ENCODE measurements at regions not wholly inside any gene's neighbourhood (a gene's known extent, or its start where the extent isn't known, plus 50 kb on each side); places are given as distances from the start of the nearest gene placed in this dataset.

GRCh38 chr5:17819783-17820182 lies 185.5 kb downstream of the TAF11L14 start:
- no peaks in the 10 kb centered on the region for H3K36me3 ChIP-seq (ENCODE audit: insufficient read depth)
- no peak overlapping the region for H3K27ac ChIP-seq
- no peak overlapping the region for H2AFZ ChIP-seq (ENCODE audit: low read depth)
- no peaks in the 10 kb centered on the region for H4K20me1 ChIP-seq (ENCODE audit: insufficient read depth)
- TF ChIP-seq CTCF (conservative IDR thresholded peaks at IDR 0.05; ENCODE audit: low read depth, low read length), result no peak
- no peaks in the 10 kb centered on the region for H3K27me3 ChIP-seq (ENCODE audit: insufficient read depth, low read depth)
- no peak overlapping the region for H3K9ac ChIP-seq
- no peak overlapping the region for H3K4me3 ChIP-seq (IDR thresholded peaks at IDR 0.05; ENCODE audit: insufficient read depth, low read depth, low read length)
- no peaks in the 10 kb centered on the region for H3K79me2 ChIP-seq (ENCODE audit: insufficient read depth, low read depth)
- no peaks in the 10 kb centered on the region for H3K4me1 ChIP-seq (ENCODE audit: low read depth, poor library complexity, severe bottlenecking)
- H3K4me2 ChIP-seq, result no peak overlapping the region

- no peaks in the 10 kb centered on the region for H3K27me3 ChIP-seq (ENCODE audit: insufficient read depth, low read depth)
- H3K4me2 ChIP-seq, result no peak overlapping the region
- H3K36me3 ChIP-seq (ENCODE audit: insufficient read depth), result no peaks in the 10 kb centered on the region
- no peak overlapping the region for H2AFZ ChIP-seq (ENCODE audit: low read depth)
- no peaks in the 10 kb centered on the region for H3K79me2 ChIP-seq (ENCODE audit: insufficient read depth, low read depth)
- no peak overlapping the region for H3K9ac ChIP-seq
- TF ChIP-seq CTCF (conservative IDR thresholded peaks at IDR 0.05; ENCODE audit: low read depth, low read length), result no peak
- H3K4me3 ChIP-seq (IDR thresholded peaks at IDR 0.05; ENCODE audit: insufficient read depth, low read depth, low read length), result no peak overlapping the region
- no peak overlapping the region for H3K27ac ChIP-seq
- H4K20me1 ChIP-seq (ENCODE audit: insufficient read depth), result no peaks in the 10 kb centered on the region
- H3K4me1 ChIP-seq (ENCODE audit: low read depth, poor library complexity, severe bottlenecking), result no peaks in the 10 kb centered on the region
These were observed 194.4 kb downstream of the TAF11L14 start for GRCh38 chr5:17828681-17829080.

DNA sequence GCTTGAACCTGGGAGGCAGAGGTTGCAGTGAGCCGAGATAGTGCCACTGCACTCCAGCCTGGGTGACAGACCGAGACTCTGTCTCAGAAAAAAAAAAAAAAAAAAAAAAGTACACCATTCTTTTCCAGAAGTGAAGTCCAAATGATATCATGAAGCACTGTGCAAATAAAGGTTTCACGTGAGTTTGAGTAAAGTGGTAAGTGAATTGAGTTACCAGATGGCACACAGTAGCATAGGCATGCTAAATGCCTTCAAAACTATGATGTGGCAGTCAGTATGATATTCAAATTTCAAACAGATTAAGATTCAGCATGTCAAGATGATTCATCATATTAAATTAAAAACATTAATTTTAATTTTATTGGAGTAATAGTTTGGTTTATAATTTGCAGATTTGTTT lies 195.2 kb downstream of the TAF11L14 start:
- Histone ChIP-seq H3K36me3 (ENCODE audit: insufficient read depth) (no peaks in the 10 kb centered on the region), H3K4me1 (ENCODE audit: low read depth, poor library complexity, severe bottlenecking) (no peaks in the 10 kb centered on the region), H3K4me2 (no peak overlapping the region), H3K79me2 (ENCODE audit: insufficient read depth, low read depth) (no peaks in the 10 kb centered on the region), H3K4me3 (IDR thresholded peaks at IDR 0.05; ENCODE audit: insufficient read depth, low read depth, low read length) (no peak overlapping the region), H2AFZ (ENCODE audit: low read depth) (no peak overlapping the region), H3K27ac (no peak overlapping the region), H3K9ac (no peak overlapping the region), H4K20me1 (ENCODE audit: insufficient read depth) (no peaks in the 10 kb centered on the region), H3K27me3 (ENCODE audit: insufficient read depth, low read depth) (no peaks in the 10 kb centered on the region)
- TF ChIP-seq CTCF (conservative IDR thresholded peaks at IDR 0.05; ENCODE audit: low read depth, low read length), result no peak

DNA sequence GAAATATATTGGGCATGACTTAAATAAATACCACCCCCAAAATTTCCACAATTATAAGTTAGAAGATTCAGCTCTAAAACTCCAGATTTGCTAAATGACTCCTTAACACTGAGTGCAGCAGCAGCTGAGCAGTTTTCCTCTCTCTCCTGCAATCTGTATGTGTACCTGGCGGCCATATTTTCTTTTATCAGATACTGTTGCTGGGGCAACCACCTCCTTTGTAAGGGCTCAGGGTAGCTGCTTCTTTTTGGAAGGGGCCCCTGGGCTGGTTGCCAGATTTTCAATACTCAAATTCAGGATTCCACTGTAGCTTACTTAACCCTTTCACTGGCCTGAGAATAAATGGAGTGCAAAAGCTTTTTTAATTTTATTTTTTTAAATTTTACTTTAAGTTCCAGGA lies 197.0 kb downstream of the TAF11L14 start:
- H2AFZ ChIP-seq (ENCODE audit: low read depth), result no peak overlapping the region
- H4K20me1 ChIP-seq (ENCODE audit: insufficient read depth), result no peaks in the 10 kb centered on the region
- no peaks in the 10 kb centered on the region for H3K79me2 ChIP-seq (ENCODE audit: insufficient read depth, low read depth)
- no peaks in the 10 kb centered on the region for H3K36me3 ChIP-seq (ENCODE audit: insufficient read depth)
- H3K4me1 ChIP-seq (ENCODE audit: low read depth, poor library complexity, severe bottlenecking), result no peaks in the 10 kb centered on the region
- H3K4me3 ChIP-seq (IDR thresholded peaks at IDR 0.05; ENCODE audit: insufficient read depth, low read depth, low read length), result no peak overlapping the region
- TF ChIP-seq CTCF (conservative IDR thresholded peaks at IDR 0.05; ENCODE audit: low read depth, low read length), result no peak
- H3K27ac ChIP-seq, result no peak overlapping the region
- H3K27me3 ChIP-seq (ENCODE audit: insufficient read depth, low read depth), result no peaks in the 10 kb centered on the region
- H3K9ac ChIP-seq, result no peak overlapping the region
- no peak overlapping the region for H3K4me2 ChIP-seq
